CD8-positive, alpha-beta memory T cell (primary cell): ENCODE measurements at regions not wholly inside any gene's neighbourhood (a gene's known extent, or its start where the extent isn't known, plus 50 kb on each side); places are given as distances from the start of the nearest gene placed in this dataset.

Experiments used
- CTCF ChIA-PET: fragments of 350-600 bp; sonication (Branson Sonifier 250); formaldehyde crosslinking; loops from one replicate; lab custom pipeline; 2021; ENCODE audit warnings: antibody characterized with exemption; lab: Charles Lee
- POLR2A ChIA-PET: fragments of 350-600 bp; sonication (Branson Sonifier 250); formaldehyde crosslinking; loops from one replicate; lab custom pipeline; 2021; ENCODE audit warnings: antibody characterized with exemption; lab: Charles Lee
- DNase-seq, 5 donors: peaks; one replicate each; pipeline versions ENCODE4 v3.0.0 to v3.0.0-alpha.2; 2020 to 2022; ENCODE audit warnings: mixed read lengths in 1 of 5
- H3K27ac ChIP-seq: one replicate; pipeline ENCODE4 v1.7.0; 2013; ENCODE audit warnings: low read depth, mild to moderate bottlenecking, low read length, moderate library complexity
- H3K27me3 ChIP-seq: 2 replicates; pipeline ENCODE4 v1.7.0; 2013; ENCODE audit warnings: low read length, mild to moderate bottlenecking; ENCODE audit not compliant: insufficient read depth, poor library complexity, severe bottlenecking
- H3K36me3 ChIP-seq: 2 replicates; pipeline ENCODE4 v1.7.0; 2013; ENCODE audit warnings: mild to moderate bottlenecking, low read length, moderate library complexity; ENCODE audit not compliant: insufficient read depth
- H3K4me1 ChIP-seq: 2 replicates; pipeline ENCODE4 v1.7.0; 2013; ENCODE audit warnings: mild to moderate bottlenecking, low read length, moderate library complexity; ENCODE audit not compliant: insufficient read depth
- H3K4me3 ChIP-seq: 2 replicates; pipeline ENCODE4 v1.7.0; 2013; ENCODE audit warnings: mild to moderate bottlenecking, low read length
- H3K9me3 ChIP-seq: 2 replicates; pipeline ENCODE4 v1.7.0; 2013; ENCODE audit warnings: mild to moderate bottlenecking, low read length
- H3K27ac Mint-ChIP-seq, 8 donors: one replicate each; pipeline ENCODE4 v1.8.0; 2020 to 2021; ENCODE audit warnings: mixed read lengths in 8 of 8, mild to moderate bottlenecking in 6 of 8, inconsistent platforms in 3 of 8, moderate library complexity in 3 of 8
- H3K27me3 Mint-ChIP-seq, 2 donors: one replicate each; pipeline ENCODE4 v1.8.0; 2020 to 2021; ENCODE audit warnings: mixed read lengths in 2 of 2, mild to moderate bottlenecking in 1 of 2, moderate library complexity in 1 of 2
- H3K36me3 Mint-ChIP-seq, 3 donors: one replicate each; pipeline ENCODE4 v1.8.0; 2020 to 2021; ENCODE audit warnings: mixed read lengths in 3 of 3, inconsistent platforms in 1 of 3, mild to moderate bottlenecking in 1 of 3
- H3K4me1 Mint-ChIP-seq, 3 donors: one replicate each; pipeline ENCODE4 v1.8.0; 2020 to 2021; ENCODE audit warnings: mixed read lengths in 3 of 3, inconsistent platforms in 1 of 3, mild to moderate bottlenecking in 1 of 3
- H3K4me3 Mint-ChIP-seq, 7 donors: one replicate each; pipeline ENCODE4 v1.8.0; 2020 to 2021; ENCODE audit warnings: mixed read lengths in 7 of 7, mild to moderate bottlenecking in 6 of 7, moderate library complexity in 4 of 7, inconsistent platforms in 2 of 7
- H3K9me3 Mint-ChIP-seq, 5 donors: one replicate each; pipeline ENCODE4 v1.8.0; 2020 to 2022; ENCODE audit warnings: mixed read lengths in 5 of 5, mild to moderate bottlenecking in 3 of 5, moderate library complexity in 2 of 5, inconsistent platforms in 1 of 5

- POLR2A ChIA-PET, result no interaction called here
Measured at GRCh38 chr1:215380566-215380965, 186.5 kb upstream of the KCTD3 start.

GRCh38 chr1:215393476-215393875, 173.6 kb upstream of the KCTD3 start:
- Histone ChIP-seq H3K36me3 (no peaks in the 10 kb centered on the region), H3K9me3 (no peaks in the 10 kb centered on the region), H3K27ac (no peak overlapping the region), H3K27me3 (no peaks in the 10 kb centered on the region), H3K4me1 (no peaks in the 10 kb centered on the region), H3K4me3 (no peak overlapping the region)
- ChIA-PET POLR2A (no interaction called here), CTCF (no interaction called here)
- no peaks in the 10 kb centered on the region for H3K27me3 Mint-ChIP-seq
- DNase-seq, result no peak
- H3K4me3 Mint-ChIP-seq, result no peak overlapping the region
- no peaks in the 10 kb centered on the region for H3K36me3 Mint-ChIP-seq
- H3K9me3 Mint-ChIP-seq, result peaks cover 5 to 17% (median 14%) of the 10 kb centered on the region in 5 donors
- no peaks in the 10 kb centered on the region for H3K4me1 Mint-ChIP-seq
- no peak overlapping the region for H3K27ac Mint-ChIP-seq

More at GRCh38 chr1:215380566-215380965, 186.5 kb upstream of the KCTD3 start:
- H3K27ac ChIP-seq, result no peak overlapping the region
- H3K36me3 ChIP-seq, result no peaks in the 10 kb centered on the region
- H3K4me1 Mint-ChIP-seq, result no peaks in the 10 kb centered on the region
- H3K27me3 Mint-ChIP-seq, result no peaks in the 10 kb centered on the region
- no peak for DNase-seq
- no peaks in the 10 kb centered on the region for H3K9me3 ChIP-seq
- no peaks in the 10 kb centered on the region for H3K36me3 Mint-ChIP-seq
- peaks cover 0 to 8% (median 5%) of the 10 kb centered on the region in 5 donors for H3K9me3 Mint-ChIP-seq
- CTCF ChIA-PET, result no interaction called here
- no peak overlapping the region for H3K4me3 Mint-ChIP-seq
- no peak overlapping the region for H3K27ac Mint-ChIP-seq
- no peaks in the 10 kb centered on the region for H3K4me1 ChIP-seq
- H3K27me3 ChIP-seq, result no peaks in the 10 kb centered on the region
- H3K4me3 ChIP-seq, result no peak overlapping the region

GRCh38 chr1:215394084-215394991, 172.8 kb upstream of the KCTD3 start:
- no peaks in the 10 kb centered on the region for H3K27me3 ChIP-seq
- Mint-ChIP-seq H3K4me1 (no peaks in the 10 kb centered on the region), H3K36me3 (no peaks in the 10 kb centered on the region), H3K27ac (no peak overlapping the region), H3K4me3 (no peak overlapping the region), H3K27me3 (no peaks in the 10 kb centered on the region), H3K9me3 (peaks cover 5 to 19% (median 14%) of the 10 kb centered on the region in 5 donors)
- no peaks in the 10 kb centered on the region for H3K9me3 ChIP-seq
- POLR2A ChIA-PET, result no interaction called here
- H3K4me3 ChIP-seq, result no peak overlapping the region
- no peaks in the 10 kb centered on the region for H3K36me3 ChIP-seq
- CTCF ChIA-PET, result no interaction called here
- no peak overlapping the region for H3K27ac ChIP-seq
- no peak for DNase-seq
- H3K4me1 ChIP-seq, result no peaks in the 10 kb centered on the region

GRCh38 chr1:215397106-215397505, 170.0 kb upstream of the KCTD3 start:
- H3K27me3 Mint-ChIP-seq, result no peaks in the 10 kb centered on the region
- no peaks in the 10 kb centered on the region for H3K36me3 ChIP-seq
- no peak overlapping the region for H3K27ac Mint-ChIP-seq
- peaks cover 3 to 18% (median 15%) of the 10 kb centered on the region in 5 donors for H3K9me3 Mint-ChIP-seq
- H3K4me3 ChIP-seq, result no peak overlapping the region
- ChIA-PET CTCF (no interaction called here), POLR2A (no interaction called here)
- H3K27me3 ChIP-seq, result no peaks in the 10 kb centered on the region
- H3K4me1 Mint-ChIP-seq, result no peaks in the 10 kb centered on the region
- H3K4me1 ChIP-seq, result no peaks in the 10 kb centered on the region
- H3K27ac ChIP-seq, result no peak overlapping the region
- no peak for DNase-seq
- no peaks in the 10 kb centered on the region for H3K36me3 Mint-ChIP-seq
- no peak overlapping the region for H3K4me3 Mint-ChIP-seq
- H3K9me3 ChIP-seq, result no peaks in the 10 kb centered on the region

GRCh38 chr1:215397843-215398242, 169.3 kb upstream of the KCTD3 start:
- H3K9me3 Mint-ChIP-seq, result peaks cover 0 to 18% (median 14%) of the 10 kb centered on the region in 5 donors
- Histone ChIP-seq H3K4me3 (no peak overlapping the region), H3K27me3 (no peaks in the 10 kb centered on the region), H3K27ac (no peak overlapping the region), H3K9me3 (no peaks in the 10 kb centered on the region), H3K36me3 (no peaks in the 10 kb centered on the region), H3K4me1 (no peaks in the 10 kb centered on the region)
- CTCF ChIA-PET, result no interaction called here
- no peaks in the 10 kb centered on the region for H3K4me1 Mint-ChIP-seq
- no peak overlapping the region for H3K27ac Mint-ChIP-seq
- POLR2A ChIA-PET, result no interaction called here
- no peak for DNase-seq
- no peak overlapping the region for H3K4me3 Mint-ChIP-seq
- H3K27me3 Mint-ChIP-seq, result no peaks in the 10 kb centered on the region
- H3K36me3 Mint-ChIP-seq, result no peaks in the 10 kb centered on the region

GRCh38 chr1:215399787-215400186, 167.3 kb upstream of the KCTD3 start:
- Mint-ChIP-seq H3K9me3 (peaks cover 0 to 17% (median 9%) of the 10 kb centered on the region in 5 donors), H3K27me3 (no peaks in the 10 kb centered on the region), H3K4me1 (no peaks in the 10 kb centered on the region), H3K4me3 (no peak overlapping the region), H3K36me3 (no peaks in the 10 kb centered on the region), H3K27ac (no peak overlapping the region)
- Histone ChIP-seq H3K4me3 (no peak overlapping the region), H3K27ac (no peak overlapping the region), H3K36me3 (no peaks in the 10 kb centered on the region), H3K9me3 (no peaks in the 10 kb centered on the region), H3K27me3 (no peaks in the 10 kb centered on the region), H3K4me1 (no peaks in the 10 kb centered on the region)
- DNase-seq, result no peak
- CTCF ChIA-PET, result no interaction called here
- POLR2A ChIA-PET, result no interaction called here

- Mint-ChIP-seq H3K27me3 (no peaks in the 10 kb centered on the region), H3K4me3 (no peak overlapping the region), H3K4me1 (no peaks in the 10 kb centered on the region), H3K36me3 (no peaks in the 10 kb centered on the region), H3K27ac (no peak overlapping the region), H3K9me3 (peaks cover 0 to 17% (median 12%) of the 10 kb centered on the region in 5 donors)
- no peak for DNase-seq
- ChIA-PET POLR2A (no interaction called here), CTCF (no interaction called here)
- no peaks in the 10 kb centered on the region for H3K27me3 ChIP-seq
- no peak overlapping the region for H3K27ac ChIP-seq
- no peaks in the 10 kb centered on the region for H3K4me1 ChIP-seq
- no peaks in the 10 kb centered on the region for H3K9me3 ChIP-seq
- H3K4me3 ChIP-seq, result no peak overlapping the region
- H3K36me3 ChIP-seq, result no peaks in the 10 kb centered on the region
Measured at GRCh38 chr1:215400741-215401140, 166.4 kb upstream of the KCTD3 start.

- no peak for DNase-seq
- Histone ChIP-seq H3K4me1 (no peaks in the 10 kb centered on the region), H3K36me3 (no peaks in the 10 kb centered on the region), H3K4me3 (no peak overlapping the region), H3K27me3 (no peaks in the 10 kb centered on the region), H3K9me3 (no peaks in the 10 kb centered on the region), H3K27ac (no peak overlapping the region)
- CTCF ChIA-PET, result no interaction called here
- Mint-ChIP-seq H3K27ac (no peak overlapping the region), H3K27me3 (no peaks in the 10 kb centered on the region), H3K9me3 (peaks cover 0 to 17% (median 9%) of the 10 kb centered on the region in 5 donors), H3K4me3 (no peak overlapping the region), H3K4me1 (no peaks in the 10 kb centered on the region), H3K36me3 (no peaks in the 10 kb centered on the region)
- POLR2A ChIA-PET, result no interaction called here
Measured at GRCh38 chr1:215402147-215402546, 165.0 kb upstream of the KCTD3 start.
